GM10847 (cell line): ENCODE measurements at regions not wholly inside any gene's neighbourhood (a gene's known extent, or its start where the extent isn't known, plus 50 kb on each side); places are given as distances from the start of the nearest gene placed in this dataset.

Experiments
- POLR2A ChIP-seq: IDR thresholded peaks from 2 replicates; pipeline ENCODE4 v1.6.1; 2011; ENCODE audit not compliant: insufficient read length; ENCODE audit errors: extremely low read depth

- TF ChIP-seq POLR2A = no peak
These were observed 424.4 kb downstream of the DAD1 start for GRCh38 chr14:22164616-22165015.

DNA sequence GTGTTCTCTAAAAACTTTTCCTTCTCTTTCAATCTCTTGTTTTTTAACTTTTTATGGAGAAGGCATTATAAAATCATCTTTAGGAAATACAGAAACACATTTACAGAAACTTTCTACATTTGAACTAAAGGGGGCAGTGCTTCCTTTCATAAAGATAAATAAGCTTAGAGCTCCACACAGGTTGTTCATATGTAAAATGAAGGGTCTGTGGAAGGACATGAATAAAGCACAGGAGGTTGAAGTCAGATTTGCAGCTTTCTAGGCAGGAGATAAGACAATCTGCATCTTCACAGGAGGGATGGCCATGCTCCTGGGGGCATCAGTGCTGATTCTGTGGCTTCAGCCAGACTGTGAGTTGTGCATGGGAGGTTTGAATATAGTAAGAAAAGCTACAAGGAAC lies 426.0 kb downstream of the DAD1 start:
- TF ChIP-seq POLR2A = no peak

- no peak for TF ChIP-seq POLR2A
These were observed 429.1 kb downstream of the DAD1 start for GRCh38 chr14:22159957-22160356.

DNA sequence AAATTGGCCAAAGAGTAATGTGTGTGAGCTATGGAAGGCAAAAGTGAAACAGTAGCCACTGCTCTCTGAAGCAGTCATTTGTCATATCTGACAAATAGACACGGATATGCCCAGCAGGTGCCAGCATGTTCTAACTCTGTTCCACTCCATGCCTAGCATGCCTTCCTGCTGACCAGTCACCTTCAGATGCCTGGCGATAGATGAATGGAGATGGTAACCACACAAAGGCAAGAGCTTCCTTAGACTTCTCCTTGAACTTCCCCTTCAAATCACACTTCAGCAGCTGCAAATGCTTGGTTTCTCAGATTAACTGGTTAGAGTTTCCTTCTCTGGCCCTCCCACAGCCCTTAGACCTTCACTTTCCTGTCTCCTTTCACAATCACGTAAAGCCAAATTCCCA lies 429.9 kb downstream of the DAD1 start:
- no peak for TF ChIP-seq POLR2A

- no peak for TF ChIP-seq POLR2A
These were observed 430.5 kb downstream of the DAD1 start for GRCh38 chr14:22158560-22158959.

DNA sequence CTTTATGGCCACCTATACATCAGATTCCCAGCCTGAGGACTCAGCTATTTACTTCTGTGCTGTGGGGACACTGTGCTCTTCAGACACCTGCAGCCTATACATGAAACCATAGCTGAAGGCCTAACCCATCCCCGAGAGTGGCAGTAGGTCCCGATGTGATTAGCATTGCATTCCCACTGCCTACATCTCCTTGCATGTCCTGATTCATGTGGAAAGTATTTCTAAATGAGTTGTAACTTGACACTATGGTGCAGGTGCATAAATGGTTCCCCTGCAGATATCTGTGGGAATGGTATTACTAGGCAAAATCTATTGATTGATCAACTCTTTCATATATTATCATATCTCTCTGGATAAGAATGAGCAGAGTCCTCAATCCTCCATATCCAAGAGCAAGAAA lies 433.5 kb downstream of the DAD1 start:
- no peak for TF ChIP-seq POLR2A

DNA sequence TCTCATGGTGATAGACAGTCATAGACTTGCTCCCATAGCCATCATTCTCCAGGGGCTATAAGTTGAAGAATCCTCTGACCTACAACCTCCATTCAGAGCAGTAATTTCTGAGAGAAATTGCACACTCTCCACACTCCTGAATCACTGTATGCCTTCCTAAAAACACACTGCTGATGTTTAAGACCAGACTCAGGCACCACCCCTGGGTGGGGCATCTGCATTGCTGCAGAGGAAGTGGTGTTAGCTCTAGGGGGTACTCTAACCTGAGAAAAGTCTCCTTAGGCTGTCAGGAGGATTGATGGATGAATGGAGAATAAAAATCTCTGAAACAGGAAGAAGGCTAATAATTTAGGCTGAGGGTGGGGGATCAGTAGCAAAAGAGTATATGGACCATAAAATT lies 436.1 kb downstream of the DAD1 start:
- no peak for TF ChIP-seq POLR2A

DNA sequence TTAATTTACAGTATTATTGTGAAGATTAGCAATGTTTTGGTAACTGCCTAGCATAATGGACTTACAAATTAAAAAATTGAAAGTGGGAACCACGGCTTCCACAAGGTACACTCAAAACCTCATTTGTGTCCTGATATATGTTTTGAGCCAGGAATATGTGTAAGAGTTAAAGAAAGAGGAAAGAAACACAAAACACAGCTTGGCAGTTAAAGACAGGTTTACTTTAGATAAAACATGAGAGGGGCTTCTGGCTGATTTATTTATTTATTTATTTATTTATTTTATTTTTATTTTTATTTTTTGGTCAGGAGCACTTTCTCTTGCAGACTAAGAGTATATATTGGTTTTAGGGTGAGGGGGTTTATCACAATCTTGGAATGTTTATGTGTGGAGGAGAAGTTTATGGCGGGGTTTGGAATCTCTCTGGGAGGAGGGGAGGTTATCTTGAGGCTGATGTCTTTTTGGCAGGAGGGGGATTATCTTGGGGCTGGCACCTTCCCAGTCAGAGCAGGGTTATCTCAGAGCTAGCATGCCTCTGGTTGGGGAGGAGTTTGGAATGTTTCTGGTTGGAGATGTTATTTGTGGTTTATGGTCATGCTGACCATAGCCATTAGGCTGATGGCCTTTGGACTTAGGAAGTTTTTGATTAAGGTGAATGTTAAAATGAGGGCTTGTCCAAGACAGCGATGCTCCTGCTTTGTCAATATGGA lies 436.7 kb downstream of the DAD1 start:
- TF ChIP-seq POLR2A = no peak

DNA sequence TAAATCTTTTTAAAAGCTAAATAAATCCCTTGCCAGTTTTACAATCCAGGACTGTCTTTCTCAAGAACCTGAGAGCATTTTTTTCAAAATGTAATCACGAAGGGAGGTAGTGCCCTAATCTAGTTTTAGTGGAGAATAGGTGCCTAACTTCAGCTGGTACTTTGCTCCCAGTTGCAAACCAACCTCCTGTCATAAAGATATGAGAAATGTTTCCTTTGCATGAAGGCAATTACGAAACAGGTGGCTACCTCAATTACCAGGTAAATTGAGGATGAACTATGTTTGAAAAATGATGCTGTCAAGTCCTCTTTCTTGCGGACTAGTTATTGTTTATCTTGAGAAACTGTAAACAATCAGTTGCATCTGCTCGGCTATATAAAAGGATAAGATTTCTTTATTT lies 437.9 kb downstream of the DAD1 start:
- TF ChIP-seq POLR2A = no peak

- no peak for TF ChIP-seq POLR2A
These were observed 440.0 kb downstream of the DAD1 start for GRCh38 chr14:22149058-22149457.

- no peak for TF ChIP-seq POLR2A
These were observed 441.3 kb downstream of the DAD1 start for GRCh38 chr14:22147716-22148115.

GRCh38 chr14:22143363-22143762 lies 445.7 kb downstream of the DAD1 start:
- no peak for TF ChIP-seq POLR2A

DNA sequence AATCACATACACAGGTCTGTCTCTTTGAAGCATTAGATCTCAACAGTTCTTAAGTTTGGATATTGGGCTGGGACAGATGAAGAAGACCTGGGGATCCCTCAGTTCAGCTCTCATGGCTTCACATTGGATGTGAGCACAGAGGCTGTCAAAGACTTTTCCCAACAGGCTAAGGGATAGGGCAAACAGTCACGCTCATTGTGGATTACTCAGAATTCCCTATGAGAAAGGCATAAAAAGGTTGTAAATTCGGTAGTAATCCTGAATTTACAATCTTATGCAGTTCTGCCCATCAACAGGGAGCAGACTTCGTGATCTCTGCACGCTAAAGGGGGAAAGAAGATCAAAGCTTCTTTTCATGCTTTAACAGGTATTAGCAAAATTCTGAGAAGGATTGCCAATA lies 448.4 kb downstream of the DAD1 start:
- no peak for TF ChIP-seq POLR2A

GRCh38 chr14:22131749-22132476 lies 457.1 kb downstream of the DAD1 start:
- TF ChIP-seq POLR2A = no peak

GRCh38 chr14:22124073-22124613 lies 450.5 kb upstream of the OR4E1 start:
- no peak for TF ChIP-seq POLR2A

DNA sequence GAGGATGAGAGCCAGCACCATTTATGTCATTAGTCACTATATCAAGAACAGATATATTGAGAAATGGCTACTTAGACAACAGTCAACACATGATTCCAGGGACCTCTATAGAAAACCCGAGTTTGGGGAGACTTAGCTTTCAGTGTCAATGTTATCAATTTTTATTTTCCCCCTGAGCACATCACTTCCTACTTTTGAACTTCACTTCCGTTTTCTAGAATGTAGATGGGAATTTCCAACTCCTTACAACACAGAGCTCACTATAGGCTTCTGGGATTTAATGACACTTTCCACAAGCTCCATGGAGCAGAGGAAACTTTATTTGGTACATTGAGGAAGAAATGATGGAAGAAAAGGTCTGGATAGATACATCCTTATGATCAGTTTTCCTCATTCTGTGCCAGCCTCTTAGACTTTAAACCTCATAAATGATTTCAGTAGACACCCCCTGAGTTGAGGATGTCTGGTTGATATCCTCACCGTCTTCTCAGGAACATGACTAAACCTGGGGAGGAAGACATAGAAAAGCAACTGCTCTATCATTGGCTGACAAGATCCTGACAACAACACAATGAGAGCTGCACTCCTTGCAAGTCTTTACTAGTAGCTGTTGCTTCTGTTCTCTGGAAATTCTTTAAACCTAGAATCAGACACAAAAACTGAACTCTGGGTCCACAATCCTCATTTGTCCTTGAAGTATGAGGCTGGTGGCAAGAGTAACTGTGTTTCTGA lies 449.4 kb upstream of the OR4E1 start:
- TF ChIP-seq POLR2A = no peak
